Fibroblast of lung (primary cell): ENCODE measurements at regions not wholly inside any gene's neighbourhood (a gene's known extent, or its start where the extent isn't known, plus 50 kb on each side); places are given as distances from the start of the nearest gene placed in this dataset.

Experiments used
- EZH2 ChIP-seq: IDR thresholded peaks from 2 replicates; pipeline ENCODE4 v1.5.1; 2012; ENCODE audit warnings: low read length, control low read depth, mild to moderate bottlenecking; ENCODE audit errors: missing control alignments
- TF ChIP-seq, protein P1 (sequence below), 2 donors: IDR thresholded peaks in 1 of 2; conservative IDR thresholded peaks in 1 of 2; 1 replicate in 1 of 2; 2 replicates in 1 of 2; pipeline ENCODE4 v1.5.1; 2011 to 2012; ENCODE audit warnings: low read length in 2 of 2, control low read depth in 1 of 2, inconsistent platforms in 1 of 2, low read depth in 1 of 2, mild to moderate bottlenecking in 1 of 2

GRCh38 chr6:62640749-62641148 lies 354.7 kb upstream of the KHDRBS2 start:
- TF ChIP-seq, protein P1, sequence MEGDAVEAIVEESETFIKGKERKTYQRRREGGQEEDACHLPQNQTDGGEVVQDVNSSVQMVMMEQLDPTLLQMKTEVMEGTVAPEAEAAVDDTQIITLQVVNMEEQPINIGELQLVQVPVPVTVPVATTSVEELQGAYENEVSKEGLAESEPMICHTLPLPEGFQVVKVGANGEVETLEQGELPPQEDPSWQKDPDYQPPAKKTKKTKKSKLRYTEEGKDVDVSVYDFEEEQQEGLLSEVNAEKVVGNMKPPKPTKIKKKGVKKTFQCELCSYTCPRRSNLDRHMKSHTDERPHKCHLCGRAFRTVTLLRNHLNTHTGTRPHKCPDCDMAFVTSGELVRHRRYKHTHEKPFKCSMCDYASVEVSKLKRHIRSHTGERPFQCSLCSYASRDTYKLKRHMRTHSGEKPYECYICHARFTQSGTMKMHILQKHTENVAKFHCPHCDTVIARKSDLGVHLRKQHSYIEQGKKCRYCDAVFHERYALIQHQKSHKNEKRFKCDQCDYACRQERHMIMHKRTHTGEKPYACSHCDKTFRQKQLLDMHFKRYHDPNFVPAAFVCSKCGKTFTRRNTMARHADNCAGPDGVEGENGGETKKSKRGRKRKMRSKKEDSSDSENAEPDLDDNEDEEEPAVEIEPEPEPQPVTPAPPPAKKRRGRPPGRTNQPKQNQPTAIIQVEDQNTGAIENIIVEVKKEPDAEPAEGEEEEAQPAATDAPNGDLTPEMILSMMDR (conservative IDR thresholded peaks at IDR 0.05 in 1 of 2, IDR thresholded peaks at IDR 0.05 in 1 of 2; ENCODE audit: low read depth in 1 of 2, low read length in 2 of 2): no peak
- TF ChIP-seq EZH2: no peak
